GM12892 (cell line): ENCODE measurements at regions not wholly inside any gene's neighbourhood (a gene's known extent, or its start where the extent isn't known, plus 50 kb on each side); places are given as distances from the start of the nearest gene placed in this dataset.

Experiments used
- POLR2A ChIP-seq: IDR thresholded peaks from 2 replicates; pipeline ENCODE4 v1.6.1; 2011; ENCODE audit warnings: low read depth, low read length, control low read depth
- POLR2AphosphoS5 ChIP-seq: IDR thresholded peaks from 2 replicates; pipeline ENCODE4 v1.6.1; 2011; ENCODE audit warnings: low read depth, low read length, control low read depth
- TAF1 ChIP-seq: IDR thresholded peaks from 2 replicates; pipeline ENCODE4 v1.6.1; 2011; ENCODE audit warnings: low read depth, mild to moderate bottlenecking, control low read depth, low read length, borderline replicate concordance

DNA sequence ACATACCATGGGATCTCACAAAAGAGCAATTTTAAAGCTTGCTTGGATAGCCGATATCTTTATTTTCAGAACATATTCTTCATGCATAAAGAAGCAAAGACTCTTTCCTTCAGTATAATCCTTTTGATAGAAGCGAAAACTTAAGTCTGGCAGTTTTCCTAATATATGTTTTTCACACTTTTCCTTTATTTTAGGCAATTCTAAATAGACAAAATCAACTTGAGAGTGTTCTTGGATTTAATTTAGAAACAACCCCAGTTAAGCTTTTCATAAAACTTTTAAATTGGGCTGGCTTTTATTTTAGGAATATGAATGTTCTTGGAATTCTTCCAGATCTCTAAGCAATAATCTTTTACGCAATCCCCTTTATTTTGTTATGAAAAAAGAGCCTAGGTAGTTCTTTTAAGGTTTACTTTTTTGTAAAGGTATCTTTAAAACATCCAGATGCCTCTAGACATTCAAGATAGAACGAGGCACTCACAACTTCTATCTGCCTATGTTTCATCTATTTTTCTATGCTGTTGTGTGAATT lies 51.5 kb upstream of the HSPB3 start:
- TF ChIP-seq POLR2AphosphoS5 (no peak), TAF1 (no peak), POLR2A (no peak)
